ENCODE measurements at regions not wholly inside any gene's neighbourhood (a gene's known extent, or its start where the extent isn't known, plus 50 kb on each side); places are given as distances from the start of the nearest gene placed in this dataset.
A peak's percentile ranks its signal among the peaks of the same experiment; 100 is the strongest.

DNA sequence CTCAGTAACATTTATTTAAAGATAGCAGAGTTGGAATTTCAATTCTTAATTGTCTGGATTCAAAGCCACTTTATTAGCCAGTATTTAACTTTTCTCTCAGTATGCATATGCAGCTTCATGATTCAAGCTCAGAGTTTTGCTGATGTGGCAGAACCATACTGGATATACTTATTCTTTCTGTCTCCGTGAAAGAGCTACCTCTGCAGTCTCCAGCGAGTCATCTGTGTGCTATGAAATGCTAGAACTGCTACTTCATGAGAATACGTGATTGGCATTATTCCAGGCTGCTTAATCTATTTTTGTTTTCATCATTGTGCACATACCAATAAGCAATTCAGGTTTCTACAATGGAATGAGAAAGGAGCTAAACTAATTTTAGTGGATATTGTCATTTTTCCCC lies 743.7 kb downstream of the C4orf33 start:
- Histone ChIP-seq H3K4me1 (replicated peaks in 1 of 2; ENCODE audit: control insufficient read depth in 2 of 2, insufficient read depth in 2 of 2, low read length in 2 of 2) (no peaks in the 10 kb centered on the region), H3K9ac (ENCODE audit: insufficient read depth in 1 of 2, low read depth in 2 of 2, low read length in 2 of 2) (no peak overlapping the region), H3K4me3 (no peak overlapping the region), H3K79me2 (ENCODE audit: control insufficient read depth, insufficient read depth, low read length) (no peaks in the 10 kb centered on the region), H2AFZ (ENCODE audit: low read depth, low read length) (no peak overlapping the region), H3K9me3 (replicated peaks; ENCODE audit: control insufficient read depth, insufficient read depth, low read depth, low read length) (no peaks in the 10 kb centered on the region), H3K27me3 (ENCODE audit: control insufficient read depth in 2 of 2, insufficient read depth in 2 of 2, low read length in 2 of 2) (no peaks in the 10 kb centered on the region), H3K36me3 (ENCODE audit: control insufficient read depth, insufficient read depth, low read length) (no peaks in the 10 kb centered on the region), H3K4me2 (ENCODE audit: insufficient read depth, low read length) (no peak overlapping the region), H3K9me1 (ENCODE audit: control insufficient read depth, insufficient read depth, low read length) (no peaks in the 10 kb centered on the region), H3K27ac (ENCODE audit: extremely low read depth, low read depth, low read length) (no peak overlapping the region), H4K20me1 (replicated peaks; ENCODE audit: control insufficient read depth, insufficient read depth, low read length) (no peaks in the 10 kb centered on the region)
- WGBS (ENCODE audit: insufficient coverage, low coverage, missing lambda C conversion rate): 2% methylated on average over 3 of the region's 3 CpGs
- DNase-seq (ENCODE audit: extremely low read depth in 1 of 4, low spot score in 3 of 4): no peak
- no peak for FAIRE-seq
- TF ChIP-seq KLF10 (CRISPR knock-in tag; IDR thresholded peaks at IDR 0.05) (no peak), MAFF (IDR thresholded peaks at IDR 0.05; ENCODE audit: low read length) (peak; percentile 28; the same call in 1 of the 2 replicates)
- TF ChIP-seq, protein P1, sequence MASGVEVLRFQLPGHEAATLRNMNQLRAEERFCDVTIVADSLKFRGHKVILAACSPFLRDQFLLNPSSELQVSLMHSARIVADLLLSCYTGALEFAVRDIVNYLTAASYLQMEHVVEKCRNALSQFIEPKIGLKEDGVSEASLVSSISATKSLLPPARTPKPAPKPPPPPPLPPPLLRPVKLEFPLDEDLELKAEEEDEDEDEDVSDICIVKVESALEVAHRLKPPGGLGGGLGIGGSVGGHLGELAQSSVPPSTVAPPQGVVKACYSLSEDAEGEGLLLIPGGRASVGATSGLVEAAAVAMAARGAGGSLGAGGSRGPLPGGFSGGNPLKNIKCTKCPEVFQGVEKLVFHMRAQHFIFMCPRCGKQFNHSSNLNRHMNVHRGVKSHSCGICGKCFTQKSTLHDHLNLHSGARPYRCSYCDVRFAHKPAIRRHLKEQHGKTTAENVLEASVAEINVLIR (CRISPR knock-in tag; IDR thresholded peaks at IDR 0.05): no peak
- intact Hi-C loops (cut with micrococcal nuclease): no loop called here
- CTCF ChIA-PET (ENCODE audit: low intra/inter-chr PET ratio): no interaction called here
- in situ Hi-C loops (cut with MboI): no loop called here
- ATAC-seq: no peak
- BruUV-seq (replicated peaks): no TSS peak
- POLR2A ChIA-PET: no interaction called here

GRCh38 chr4:129842096-129842495 lies 746.1 kb downstream of the C4orf33 start:
- H3K4me3 ChIP-seq: no peak overlapping the region
- no peak overlapping the region for H3K9ac ChIP-seq (ENCODE audit: insufficient read depth in 1 of 2, low read depth in 2 of 2, low read length in 2 of 2)
- ATAC-seq (no peak), DNase-seq (ENCODE audit: extremely low read depth in 1 of 4, low spot score in 3 of 4) (no peak), FAIRE-seq (no peak)
- 3% methylated on average over 4 of the region's 4 CpGs for WGBS (ENCODE audit: insufficient coverage, low coverage, missing lambda C conversion rate)
- POLR2A ChIA-PET: no interaction called here
- 0 out of 2 replicates have a peak, but pooled peaks cover 2% of the 10 kb centered on the region for H3K9me3 ChIP-seq (replicated peaks; ENCODE audit: control insufficient read depth, insufficient read depth, low read depth, low read length)
- H3K27me3 ChIP-seq (ENCODE audit: control insufficient read depth in 2 of 2, insufficient read depth in 2 of 2, low read length in 2 of 2): no peaks in the 10 kb centered on the region
- H3K4me2 ChIP-seq (ENCODE audit: insufficient read depth, low read length): no peak overlapping the region
- CTCF ChIA-PET (ENCODE audit: low intra/inter-chr PET ratio): no interaction called here
- no peak overlapping the region for H3K27ac ChIP-seq (ENCODE audit: extremely low read depth, low read depth, low read length)
- intact Hi-C loops (cut with micrococcal nuclease) (no loop called here), in situ Hi-C loops (cut with MboI) (no loop called here)
- H3K9me1 ChIP-seq (ENCODE audit: control insufficient read depth, insufficient read depth, low read length): no peaks in the 10 kb centered on the region
- no peaks in the 10 kb centered on the region for H3K79me2 ChIP-seq (ENCODE audit: control insufficient read depth, insufficient read depth, low read length)
- no peak overlapping the region for H2AFZ ChIP-seq (ENCODE audit: low read depth, low read length)
- no peaks in the 10 kb centered on the region for H3K36me3 ChIP-seq (ENCODE audit: control insufficient read depth, insufficient read depth, low read length)
- H4K20me1 ChIP-seq (replicated peaks; ENCODE audit: control insufficient read depth, insufficient read depth, low read length): no peaks in the 10 kb centered on the region
- BruUV-seq (replicated peaks): no TSS peak
- no peaks in the 10 kb centered on the region for H3K4me1 ChIP-seq (replicated peaks in 1 of 2; ENCODE audit: control insufficient read depth in 2 of 2, insufficient read depth in 2 of 2, low read length in 2 of 2)
- TF ChIP-seq ZEB2 (IDR thresholded peaks at IDR 0.05): no peak
- TF ChIP-seq NR0B1 (IDR thresholded peaks at IDR 0.05; ENCODE audit: partially characterized antibody): no peak
- TF ChIP-seq, protein P2, sequence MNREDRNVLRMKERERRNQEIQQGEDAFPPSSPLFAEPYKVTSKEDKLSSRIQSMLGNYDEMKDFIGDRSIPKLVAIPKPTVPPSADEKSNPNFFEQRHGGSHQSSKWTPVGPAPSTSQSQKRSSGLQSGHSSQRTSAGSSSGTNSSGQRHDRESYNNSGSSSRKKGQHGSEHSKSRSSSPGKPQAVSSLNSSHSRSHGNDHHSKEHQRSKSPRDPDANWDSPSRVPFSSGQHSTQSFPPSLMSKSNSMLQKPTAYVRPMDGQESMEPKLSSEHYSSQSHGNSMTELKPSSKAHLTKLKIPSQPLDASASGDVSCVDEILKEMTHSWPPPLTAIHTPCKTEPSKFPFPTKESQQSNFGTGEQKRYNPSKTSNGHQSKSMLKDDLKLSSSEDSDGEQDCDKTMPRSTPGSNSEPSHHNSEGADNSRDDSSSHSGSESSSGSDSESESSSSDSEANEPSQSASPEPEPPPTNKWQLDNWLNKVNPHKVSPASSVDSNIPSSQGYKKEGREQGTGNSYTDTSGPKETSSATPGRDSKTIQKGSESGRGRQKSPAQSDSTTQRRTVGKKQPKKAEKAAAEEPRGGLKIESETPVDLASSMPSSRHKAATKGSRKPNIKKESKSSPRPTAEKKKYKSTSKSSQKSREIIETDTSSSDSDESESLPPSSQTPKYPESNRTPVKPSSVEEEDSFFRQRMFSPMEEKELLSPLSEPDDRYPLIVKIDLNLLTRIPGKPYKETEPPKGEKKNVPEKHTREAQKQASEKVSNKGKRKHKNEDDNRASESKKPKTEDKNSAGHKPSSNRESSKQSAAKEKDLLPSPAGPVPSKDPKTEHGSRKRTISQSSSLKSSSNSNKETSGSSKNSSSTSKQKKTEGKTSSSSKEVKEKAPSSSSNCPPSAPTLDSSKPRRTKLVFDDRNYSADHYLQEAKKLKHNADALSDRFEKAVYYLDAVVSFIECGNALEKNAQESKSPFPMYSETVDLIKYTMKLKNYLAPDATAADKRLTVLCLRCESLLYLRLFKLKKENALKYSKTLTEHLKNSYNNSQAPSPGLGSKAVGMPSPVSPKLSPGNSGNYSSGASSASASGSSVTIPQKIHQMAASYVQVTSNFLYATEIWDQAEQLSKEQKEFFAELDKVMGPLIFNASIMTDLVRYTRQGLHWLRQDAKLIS (CRISPR knock-in tag; IDR thresholded peaks at IDR 0.05): no peak
- no peak for TF ChIP-seq ESRRA (IDR thresholded peaks at IDR 0.05; ENCODE audit: borderline replicate concordance, low read depth)
- TF ChIP-seq CREB3L1 (IDR thresholded peaks at IDR 0.05; ENCODE audit: borderline replicate concordance, low read depth): no peak
- TF ChIP-seq FOXJ2 (tag; IDR thresholded peaks at IDR 0.05): no peak
- no peak for TF ChIP-seq SUPT5H (IDR thresholded peaks at IDR 0.05)
